OCI-LY7 (cell line): ENCODE measurements at regions not wholly inside any gene's neighbourhood (a gene's known extent, or its start where the extent isn't known, plus 50 kb on each side); places are given as distances from the start of the nearest gene placed in this dataset.

Experiments used
- BruUV-seq: library from RNA; stranded (reverse); fragments of 400-500 nt; replicated peaks from 2 replicates; lab custom pipeline; 2021; lab: Mats Ljungman, UMichigan
- CTCF ChIA-PET: fragments of 300-600 bp; sonication (Branson Sonifier 250); formaldehyde crosslinking; loops from one replicate; lab custom pipeline; 2022; ENCODE audit warnings: antibody characterized with exemption; ENCODE audit not compliant: unreplicated experiment; lab: Charles Lee
- POLR2A ChIA-PET: fragments of 300-600 bp; sonication (Branson Sonifier 250); formaldehyde crosslinking; loops from one replicate; lab custom pipeline; 2022; ENCODE audit warnings: antibody characterized with exemption; lab: Charles Lee
- DNase-seq: peaks from one replicate; pipeline ENCODE4 v3.0.0-alpha.2; 2015; ENCODE audit warnings: low spot score
- H2AFZ ChIP-seq: fragments of 200-600 bp; sonication (generic), shearing (Covaris generic); 2 replicates; pipeline ENCODE4 v1.6.1; 2014; ENCODE audit warnings: mild to moderate bottlenecking, antibody characterized with exemption, low read length, moderate library complexity
- H3K27ac ChIP-seq: fragments of 200-600 bp; sonication (generic); 2 replicates; pipeline ENCODE4 v1.5.1; 2014; ENCODE audit warnings: mixed run types, low read depth, mild to moderate bottlenecking, moderate library complexity, low read length, inconsistent platforms; ENCODE audit not compliant: poor library complexity, severe bottlenecking
- H3K36me3 ChIP-seq: fragments of 200-600 bp; sonication (generic); 2 replicates; pipeline ENCODE4 v1.6.1; 2014; ENCODE audit warnings: mild to moderate bottlenecking, antibody characterized with exemption, low read length, moderate library complexity, mixed read lengths; ENCODE audit not compliant: insufficient read depth
- H3K4me1 ChIP-seq: fragments of 200-600 bp; sonication (generic); 2 replicates; pipeline ENCODE4 v1.5.1; 2014; ENCODE audit warnings: mild to moderate bottlenecking, low read length; ENCODE audit not compliant: insufficient read depth, poor library complexity, severe bottlenecking
- H3K4me2 ChIP-seq: fragments of 200-600 bp; sonication (generic); 2 replicates; pipeline ENCODE4 v1.6.1; 2014; ENCODE audit warnings: mild to moderate bottlenecking, low read length
- H3K4me3 ChIP-seq: fragments of 200-600 bp; sonication (generic); 2 replicates; pipeline ENCODE4 v1.5.1; 2014; ENCODE audit warnings: mild to moderate bottlenecking, low read depth, low read length; ENCODE audit not compliant: poor library complexity, severe bottlenecking
- H3K79me2 ChIP-seq: fragments of 200-600 bp; sonication (generic); 2 replicates; pipeline ENCODE4 v1.6.1; 2016; ENCODE audit warnings: low read depth, mild to moderate bottlenecking, low read length, moderate library complexity, mixed read lengths; ENCODE audit not compliant: insufficient read depth
- H3K9me2 ChIP-seq: fragments of 200-600 bp; sonication (generic); 2 replicates; pipeline ENCODE4 v1.6.1; 2016; ENCODE audit warnings: mild to moderate bottlenecking, low read length, mixed read lengths; ENCODE audit not compliant: insufficient read depth
- H3K9me3 ChIP-seq: fragments of 200-600 bp; sonication (generic); 2 replicates; pipeline ENCODE4 v1.6.1; 2014; ENCODE audit warnings: mild to moderate bottlenecking, mixed run types, low read length, mixed read lengths
- H4K20me1 ChIP-seq: fragments of 200-600 bp; sonication (generic); 2 replicates; pipeline ENCODE4 v1.6.1; 2014; ENCODE audit warnings: mild to moderate bottlenecking, antibody characterized with exemption, low read length, moderate library complexity, mixed read lengths; ENCODE audit not compliant: insufficient read depth
- CTCF ChIP-seq: fragments of 200-600 bp; sonication (generic); conservative IDR thresholded peaks from 2 replicates; pipeline ENCODE4 v1.5.1; 2014; ENCODE audit warnings: mild to moderate bottlenecking, antibody characterized with exemption, low read length, moderate library complexity, mixed read lengths
- EZH2phosphoT487 ChIP-seq: fragments of 200-600 bp; sonication (generic); IDR thresholded peaks from 2 replicates; pipeline ENCODE4 v1.6.1; 2018; ENCODE audit warnings: low read depth, borderline replicate concordance, mild to moderate bottlenecking, mixed run types, antibody characterized with exemption, low read length, moderate library complexity, mixed read lengths
- intact Hi-C: fragments of 100-400 bp; cut with micrococcal nuclease; formaldehyde crosslinking; loops from one replicate; pipeline ENCODE4 v1.10.0; 2022; ENCODE audit not compliant: unreplicated experiment

- H3K9me2 ChIP-seq = no peaks in the 10 kb centered on the region
- no peaks in the 10 kb centered on the region for H3K79me2 ChIP-seq
- ChIA-PET POLR2A (no interaction called here), CTCF (no interaction called here)
- no peaks in the 10 kb centered on the region for H4K20me1 ChIP-seq
- H3K36me3 ChIP-seq = no peaks in the 10 kb centered on the region
- H2AFZ ChIP-seq = no peak overlapping the region
- no TSS peak for BruUV-seq
- H3K27ac ChIP-seq = no peak overlapping the region
- no peak for DNase-seq
- no peaks in the 10 kb centered on the region for H3K4me1 ChIP-seq
- H3K9me3 ChIP-seq = peaks cover 6% of the 10 kb centered on the region; the same call in 1 of the 2 replicates
- no peak overlapping the region for H3K4me2 ChIP-seq
- no peak overlapping the region for H3K4me3 ChIP-seq
- TF ChIP-seq EZH2phosphoT487 (no peak), CTCF (no peak)
- intact Hi-C loops = no loop called here
These were observed 1198.7 kb upstream of the ATXN8OS start for GRCh38 chr13:68908879-68909278.

GRCh38 chr13:68905186-68905585, 1202.4 kb upstream of the ATXN8OS start:
- Histone ChIP-seq H3K4me2 (no peak overlapping the region), H3K36me3 (no peaks in the 10 kb centered on the region), H3K4me3 (no peak overlapping the region), H3K9me3 (peaks cover 6% of the 10 kb centered on the region; the same call in 1 of the 2 replicates), H3K79me2 (no peaks in the 10 kb centered on the region), H3K27ac (no peak overlapping the region), H2AFZ (no peak overlapping the region), H3K9me2 (no peaks in the 10 kb centered on the region), H3K4me1 (no peaks in the 10 kb centered on the region), H4K20me1 (no peaks in the 10 kb centered on the region)
- no peak for DNase-seq
- BruUV-seq = no TSS peak
- ChIA-PET POLR2A (no interaction called here), CTCF (no interaction called here)
- intact Hi-C loops = no loop called here
- TF ChIP-seq EZH2phosphoT487 (no peak), CTCF (no peak)

GRCh38 chr13:68897331-68897928, 1210.2 kb upstream of the ATXN8OS start:
- no peak overlapping the region for H3K4me2 ChIP-seq
- TF ChIP-seq CTCF = no peak
- no peak for TF ChIP-seq EZH2phosphoT487
- CTCF ChIA-PET = no interaction called here
- intact Hi-C loops = no loop called here
- no peak for DNase-seq
- no peaks in the 10 kb centered on the region for H3K4me1 ChIP-seq
- no peak overlapping the region for H2AFZ ChIP-seq
- H3K27ac ChIP-seq = no peak overlapping the region
- no peaks in the 10 kb centered on the region for H3K36me3 ChIP-seq
- no peaks in the 10 kb centered on the region for H3K79me2 ChIP-seq
- BruUV-seq = no TSS peak
- H4K20me1 ChIP-seq = no peaks in the 10 kb centered on the region
- no peaks in the 10 kb centered on the region for H3K9me3 ChIP-seq
- H3K9me2 ChIP-seq = no peaks in the 10 kb centered on the region
- no peak overlapping the region for H3K4me3 ChIP-seq
- POLR2A ChIA-PET = no interaction called here
